ENCODE measurements at regions not wholly inside any gene's neighbourhood (a gene's known extent, or its start where the extent isn't known, plus 50 kb on each side); places are given as distances from the start of the nearest gene placed in this dataset.
"Not testable (repeated sequence)": the region's sequence is repeated elsewhere in the genome, so short reads cannot be mapped to it uniquely, and the experiment has no call there.

- Histone ChIP-seq H3K9me3 (ENCODE audit: control insufficient read depth, low read length) (no peaks in the 10 kb centered on the region), H3K36me3 (ENCODE audit: control insufficient read depth, insufficient read depth, low read length) (no peaks in the 10 kb centered on the region), H3K27ac (ENCODE audit: low read depth, low read length, severe bottlenecking) (no peak overlapping the region), H3K4me3 (ENCODE audit: extremely low read depth, insufficient read depth, low read length, poor library complexity, severe bottlenecking) (no peak overlapping the region), H3K4me1 (ENCODE audit: control insufficient read depth, insufficient read depth, low read length, poor library complexity, severe bottlenecking) (no peaks in the 10 kb centered on the region)
Observed at GRCh38 chr4:106810122-106810521, 226.0 kb downstream of the DKK2 start.

- Histone ChIP-seq H3K4me1 (ENCODE audit: control insufficient read depth, insufficient read depth, low read length, poor library complexity, severe bottlenecking) (no peaks in the 10 kb centered on the region), H3K36me3 (ENCODE audit: control insufficient read depth, insufficient read depth, low read length) (no peaks in the 10 kb centered on the region), H3K27ac (ENCODE audit: low read depth, low read length, severe bottlenecking) (no peak overlapping the region), H3K9me3 (ENCODE audit: control insufficient read depth, low read length) (no peaks in the 10 kb centered on the region), H3K4me3 (ENCODE audit: extremely low read depth, insufficient read depth, low read length, poor library complexity, severe bottlenecking) (no peak overlapping the region)
- WGBS, 2 experiments (ENCODE audit: insufficient coverage in 2 of 2), result 67 to 100% methylated on average over 1 to 2 of the region's 2 CpGs
Observed at GRCh38 chr4:106809076-106809475, 227.0 kb downstream of the DKK2 start.

- Histone ChIP-seq H3K9me3 (ENCODE audit: control insufficient read depth, low read length) (no peaks in the 10 kb centered on the region), H3K4me1 (ENCODE audit: control insufficient read depth, insufficient read depth, low read length, poor library complexity, severe bottlenecking) (no peaks in the 10 kb centered on the region), H3K36me3 (ENCODE audit: control insufficient read depth, insufficient read depth, low read length) (no peaks in the 10 kb centered on the region)
Observed at GRCh38 chr4:106806158-106806797, 229.8 kb downstream of the DKK2 start.

GRCh38 chr4:106803083-106803482 is 233.0 kb downstream of the DKK2 start:
- H3K4me1 ChIP-seq (ENCODE audit: control insufficient read depth, insufficient read depth, low read length, poor library complexity, severe bottlenecking), result no peaks in the 10 kb centered on the region
- no peaks in the 10 kb centered on the region for H3K9me3 ChIP-seq (ENCODE audit: control insufficient read depth, low read length)
- H3K36me3 ChIP-seq (ENCODE audit: control insufficient read depth, insufficient read depth, low read length), result no peaks in the 10 kb centered on the region
- no peak overlapping the region for H3K4me3 ChIP-seq (ENCODE audit: extremely low read depth, insufficient read depth, low read length, poor library complexity, severe bottlenecking)
- no CpG with 5 or more reads among the region's 1 CpG for WGBS, 2 experiments (ENCODE audit: insufficient coverage in 2 of 2)
- H3K27ac ChIP-seq (ENCODE audit: low read depth, low read length, severe bottlenecking), result no peak overlapping the region

More at GRCh38 chr4:106806158-106806797, 229.8 kb downstream of the DKK2 start:
- Histone ChIP-seq H3K27ac (ENCODE audit: low read depth, low read length, severe bottlenecking) (no peak overlapping the region), H3K4me3 (ENCODE audit: extremely low read depth, insufficient read depth, low read length, poor library complexity, severe bottlenecking) (no peak overlapping the region)

GRCh38 chr4:106801386-106801785 is 234.7 kb downstream of the DKK2 start:
- Histone ChIP-seq H3K4me1 (ENCODE audit: control insufficient read depth, insufficient read depth, low read length, poor library complexity, severe bottlenecking) (no peaks in the 10 kb centered on the region), H3K4me3 (ENCODE audit: extremely low read depth, insufficient read depth, low read length, poor library complexity, severe bottlenecking) (no peak overlapping the region), H3K9me3 (ENCODE audit: control insufficient read depth, low read length) (no peaks in the 10 kb centered on the region), H3K36me3 (ENCODE audit: control insufficient read depth, insufficient read depth, low read length) (no peaks in the 10 kb centered on the region), H3K27ac (ENCODE audit: low read depth, low read length, severe bottlenecking) (no peak overlapping the region)
- whole genome bisulfite sequencing, 2 experiments (ENCODE audit: insufficient coverage in 2 of 2), result 86 to 100% methylated on average over 1 to 2 of the region's 3 CpGs

GRCh38 chr4:106796876-106797275 is 239.2 kb downstream of the DKK2 start:
- Histone ChIP-seq H3K9me3 (ENCODE audit: control insufficient read depth, low read length) (no peaks in the 10 kb centered on the region), H3K36me3 (ENCODE audit: control insufficient read depth, insufficient read depth, low read length) (no peaks in the 10 kb centered on the region), H3K4me3 (ENCODE audit: extremely low read depth, insufficient read depth, low read length, poor library complexity, severe bottlenecking) (no peak overlapping the region), H3K27ac (ENCODE audit: low read depth, low read length, severe bottlenecking) (no peak overlapping the region), H3K4me1 (ENCODE audit: control insufficient read depth, insufficient read depth, low read length, poor library complexity, severe bottlenecking) (no peaks in the 10 kb centered on the region)

- WGBS, 2 experiments (ENCODE audit: insufficient coverage in 2 of 2), result no CpG with 5 or more reads among the region's 1 CpG
- H3K27ac ChIP-seq (ENCODE audit: low read depth, low read length, severe bottlenecking), result no peak overlapping the region
- no peak overlapping the region for H3K4me3 ChIP-seq (ENCODE audit: extremely low read depth, insufficient read depth, low read length, poor library complexity, severe bottlenecking)
- no peaks in the 10 kb centered on the region for H3K9me3 ChIP-seq (ENCODE audit: control insufficient read depth, low read length)
- no peaks in the 10 kb centered on the region for H3K4me1 ChIP-seq (ENCODE audit: control insufficient read depth, insufficient read depth, low read length, poor library complexity, severe bottlenecking)
- H3K36me3 ChIP-seq (ENCODE audit: control insufficient read depth, insufficient read depth, low read length), result no peaks in the 10 kb centered on the region
Observed at GRCh38 chr4:106795326-106795725, 240.8 kb downstream of the DKK2 start.

- Histone ChIP-seq H3K27ac (ENCODE audit: low read depth, low read length, severe bottlenecking) (no peak overlapping the region), H3K9me3 (ENCODE audit: control insufficient read depth, low read length) (no peaks in the 10 kb centered on the region), H3K36me3 (ENCODE audit: control insufficient read depth, insufficient read depth, low read length) (no peaks in the 10 kb centered on the region), H3K4me1 (ENCODE audit: control insufficient read depth, insufficient read depth, low read length, poor library complexity, severe bottlenecking) (no peaks in the 10 kb centered on the region), H3K4me3 (ENCODE audit: extremely low read depth, insufficient read depth, low read length, poor library complexity, severe bottlenecking) (no peak overlapping the region)
Observed at GRCh38 chr4:106793933-106794332, 242.2 kb downstream of the DKK2 start.

- Histone ChIP-seq H3K36me3 (ENCODE audit: control insufficient read depth, insufficient read depth, low read length) (no peaks in the 10 kb centered on the region), H3K4me1 (ENCODE audit: control insufficient read depth, insufficient read depth, low read length, poor library complexity, severe bottlenecking) (no peaks in the 10 kb centered on the region), H3K9me3 (ENCODE audit: control insufficient read depth, low read length) (no peaks in the 10 kb centered on the region), H3K4me3 (ENCODE audit: extremely low read depth, insufficient read depth, low read length, poor library complexity, severe bottlenecking) (no peak overlapping the region), H3K27ac (ENCODE audit: low read depth, low read length, severe bottlenecking) (no peak overlapping the region)
- WGBS, 2 experiments (ENCODE audit: insufficient coverage in 2 of 2), result no CpG with 5 or more reads among the region's 1 CpG
Observed at GRCh38 chr4:106775636-106776035, 260.5 kb downstream of the DKK2 start.

- not testable (repeated sequence) for H3K9me3 ChIP-seq (ENCODE audit: control insufficient read depth, low read length); H3K4me1 ChIP-seq (ENCODE audit: control insufficient read depth, insufficient read depth, low read length, poor library complexity, severe bottlenecking); H3K4me3 ChIP-seq (ENCODE audit: extremely low read depth, insufficient read depth, low read length, poor library complexity, severe bottlenecking); H3K27ac ChIP-seq (ENCODE audit: low read depth, low read length, severe bottlenecking); H3K36me3 ChIP-seq (ENCODE audit: control insufficient read depth, insufficient read depth, low read length)
- WGBS, 2 experiments (ENCODE audit: insufficient coverage in 2 of 2), result 100% methylated on average over 1 of the region's 1 CpG; no CpG with 5 or more reads in 1 of the 2 experiments
Observed at GRCh38 chr4:106774055-106774454, 262.1 kb downstream of the DKK2 start.

- Histone ChIP-seq H3K4me3 (ENCODE audit: extremely low read depth, insufficient read depth, low read length, poor library complexity, severe bottlenecking) (no peak overlapping the region), H3K36me3 (ENCODE audit: control insufficient read depth, insufficient read depth, low read length) (no peaks in the 10 kb centered on the region), H3K27ac (ENCODE audit: low read depth, low read length, severe bottlenecking) (no peak overlapping the region), H3K9me3 (ENCODE audit: control insufficient read depth, low read length) (no peaks in the 10 kb centered on the region), H3K4me1 (ENCODE audit: control insufficient read depth, insufficient read depth, low read length, poor library complexity, severe bottlenecking) (no peaks in the 10 kb centered on the region)
- no CpG with 5 or more reads among the region's 1 CpG for WGBS, 2 experiments (ENCODE audit: insufficient coverage in 2 of 2)
Observed at GRCh38 chr4:106773076-106773905, 262.8 kb downstream of the DKK2 start.

Measured in mesodermal cell (in vitro differentiated cells).